Right forelimb (tissue), 1 donor: ENCODE measurements at regions not wholly inside any gene's neighbourhood (a gene's known extent, or its start where the extent isn't known, plus 50 kb on each side); places are given as distances from the start of the nearest gene placed in this dataset.

ENCODE experiments used
- DNase-seq: peaks from one replicate; pipeline ENCODE4 v3.0.0-alpha.2; 2018

GRCh38 chr10:25114036-25114411 lies 60.8 kb upstream of the GPR158 start:
- no peak for DNase-seq

GRCh38 chr10:25117757-25118156 lies 57.0 kb upstream of the GPR158 start:
- DNase-seq: no peak

GRCh38 chr10:25120188-25120587 lies 54.6 kb upstream of the GPR158 start:
- DNase-seq: no peak
